ENCODE measurements at regions not wholly inside any gene's neighbourhood (a gene's known extent, or its start where the extent isn't known, plus 50 kb on each side); places are given as distances from the start of the nearest gene placed in this dataset.

DNA sequence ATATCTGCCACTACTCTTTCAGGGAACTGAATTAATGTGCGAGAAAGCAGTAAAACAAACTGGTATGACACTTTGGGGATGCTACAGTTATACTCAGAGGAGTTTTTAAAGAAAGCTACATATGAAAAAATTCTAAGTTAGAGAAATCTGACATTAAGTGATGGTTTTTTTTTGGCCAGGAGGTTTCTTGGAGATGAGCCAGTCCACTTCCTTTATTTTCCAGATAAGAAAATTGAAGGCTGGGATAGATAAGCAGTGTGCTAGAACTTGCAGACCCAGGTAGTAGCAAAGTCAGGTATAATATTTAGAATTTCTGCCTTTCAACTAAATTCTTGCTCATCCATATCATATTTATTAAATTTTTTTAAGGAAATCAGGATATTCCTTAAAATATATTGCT lies 106.8 kb downstream of the FAT4 start:
- no peaks in the 10 kb centered on the region for H3K36me3 ChIP-seq (replicated peaks)
- TF ChIP-seq, protein P1, sequence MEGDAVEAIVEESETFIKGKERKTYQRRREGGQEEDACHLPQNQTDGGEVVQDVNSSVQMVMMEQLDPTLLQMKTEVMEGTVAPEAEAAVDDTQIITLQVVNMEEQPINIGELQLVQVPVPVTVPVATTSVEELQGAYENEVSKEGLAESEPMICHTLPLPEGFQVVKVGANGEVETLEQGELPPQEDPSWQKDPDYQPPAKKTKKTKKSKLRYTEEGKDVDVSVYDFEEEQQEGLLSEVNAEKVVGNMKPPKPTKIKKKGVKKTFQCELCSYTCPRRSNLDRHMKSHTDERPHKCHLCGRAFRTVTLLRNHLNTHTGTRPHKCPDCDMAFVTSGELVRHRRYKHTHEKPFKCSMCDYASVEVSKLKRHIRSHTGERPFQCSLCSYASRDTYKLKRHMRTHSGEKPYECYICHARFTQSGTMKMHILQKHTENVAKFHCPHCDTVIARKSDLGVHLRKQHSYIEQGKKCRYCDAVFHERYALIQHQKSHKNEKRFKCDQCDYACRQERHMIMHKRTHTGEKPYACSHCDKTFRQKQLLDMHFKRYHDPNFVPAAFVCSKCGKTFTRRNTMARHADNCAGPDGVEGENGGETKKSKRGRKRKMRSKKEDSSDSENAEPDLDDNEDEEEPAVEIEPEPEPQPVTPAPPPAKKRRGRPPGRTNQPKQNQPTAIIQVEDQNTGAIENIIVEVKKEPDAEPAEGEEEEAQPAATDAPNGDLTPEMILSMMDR (IDR thresholded peaks at IDR 0.05; ENCODE audit: low read depth, low read length, missing control alignments), result no peak
- DNase-seq, result no peak
- H3K4me3 ChIP-seq (ENCODE audit: low read depth, low read length), result no peak overlapping the region
- in situ Hi-C loops (cut with HindIII; ENCODE audit: low pct_ligation_motif_present, low sequenced_read_pairs), result no loop called here
- no peak overlapping the region for H3K27ac ChIP-seq
- no peaks in the 10 kb centered on the region for H3K27me3 ChIP-seq (replicated peaks)

DNA sequence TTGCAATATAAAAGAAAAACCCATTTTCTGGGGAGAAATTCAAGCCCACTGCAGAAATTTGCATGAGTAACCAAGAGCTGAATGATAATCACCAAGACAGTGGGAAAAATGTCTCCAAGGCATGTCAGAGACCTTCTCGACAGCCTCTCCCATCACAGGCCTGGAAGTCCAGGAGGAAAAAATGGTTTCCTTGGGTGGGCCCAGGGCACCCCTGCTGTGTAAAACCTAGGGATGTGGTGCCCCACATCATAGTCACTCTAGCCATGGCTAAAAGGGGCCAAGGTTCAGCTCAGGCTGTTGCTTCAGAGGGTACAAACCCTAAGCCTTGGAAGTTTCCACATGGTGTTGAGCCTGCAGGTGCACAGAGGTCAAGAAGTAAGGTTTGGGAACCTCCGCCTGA lies 108.4 kb downstream of the FAT4 start:
- DNase-seq, result no peak
- Histone ChIP-seq H3K4me3 (ENCODE audit: low read depth, low read length) (no peak overlapping the region), H3K27me3 (replicated peaks) (no peaks in the 10 kb centered on the region), H3K36me3 (replicated peaks) (no peaks in the 10 kb centered on the region), H3K27ac (no peak overlapping the region)
- TF ChIP-seq, protein P1 (IDR thresholded peaks at IDR 0.05; ENCODE audit: low read depth, low read length, missing control alignments), result no peak
- in situ Hi-C loops (cut with HindIII; ENCODE audit: low pct_ligation_motif_present, low sequenced_read_pairs), result no loop called here

DNA sequence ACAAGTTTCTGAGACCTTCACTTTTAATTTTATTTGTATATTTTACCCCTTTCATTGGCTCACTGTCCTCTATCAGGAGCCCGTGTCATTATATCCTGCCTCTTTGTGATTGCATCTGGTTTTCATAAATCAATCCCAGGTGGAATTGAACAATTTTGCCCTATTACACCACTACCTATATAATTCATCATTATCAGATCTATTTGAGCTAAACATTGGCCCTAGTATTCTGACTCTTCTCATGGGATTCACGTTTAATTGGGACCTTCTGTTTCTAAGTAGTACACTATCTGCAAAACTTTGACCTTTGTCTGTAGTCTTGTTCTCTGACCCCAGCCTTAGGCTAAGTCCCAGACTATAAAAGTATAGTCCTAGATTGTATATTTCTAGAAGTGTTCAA lies 114.1 kb downstream of the FAT4 start:
- in situ Hi-C loops (cut with HindIII; ENCODE audit: low pct_ligation_motif_present, low sequenced_read_pairs), result no loop called here
- Histone ChIP-seq H3K4me3 (ENCODE audit: low read depth, low read length) (no peak overlapping the region), H3K36me3 (replicated peaks) (no peaks in the 10 kb centered on the region), H3K27ac (no peak overlapping the region), H3K27me3 (replicated peaks) (no peaks in the 10 kb centered on the region)
- TF ChIP-seq, protein P1 (IDR thresholded peaks at IDR 0.05; ENCODE audit: low read depth, low read length, missing control alignments), result no peak
- no peak for DNase-seq

DNA sequence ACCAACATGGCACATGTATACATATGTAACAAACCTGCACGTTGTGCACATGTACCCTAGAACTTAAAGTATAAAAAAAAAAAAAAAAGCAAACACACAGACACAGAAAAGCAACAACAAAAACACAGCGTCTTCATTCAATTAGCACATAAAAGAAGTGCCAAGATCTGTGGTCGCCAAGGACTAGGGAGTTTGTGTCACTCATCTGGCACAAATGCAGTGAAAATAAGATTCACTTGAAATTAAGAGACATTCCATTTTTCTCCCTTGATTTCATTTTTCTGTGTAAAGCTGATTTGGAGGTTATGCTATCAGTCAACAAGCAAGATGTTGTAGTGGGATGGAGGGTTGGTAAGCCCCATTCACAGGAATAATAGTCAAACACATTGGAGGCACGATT lies 115.3 kb downstream of the FAT4 start:
- in situ Hi-C loops (cut with HindIII; ENCODE audit: low pct_ligation_motif_present, low sequenced_read_pairs), result no loop called here
- no peaks in the 10 kb centered on the region for H3K27me3 ChIP-seq (replicated peaks)
- TF ChIP-seq, protein P1 (IDR thresholded peaks at IDR 0.05; ENCODE audit: low read depth, low read length, missing control alignments), result no peak

DNA sequence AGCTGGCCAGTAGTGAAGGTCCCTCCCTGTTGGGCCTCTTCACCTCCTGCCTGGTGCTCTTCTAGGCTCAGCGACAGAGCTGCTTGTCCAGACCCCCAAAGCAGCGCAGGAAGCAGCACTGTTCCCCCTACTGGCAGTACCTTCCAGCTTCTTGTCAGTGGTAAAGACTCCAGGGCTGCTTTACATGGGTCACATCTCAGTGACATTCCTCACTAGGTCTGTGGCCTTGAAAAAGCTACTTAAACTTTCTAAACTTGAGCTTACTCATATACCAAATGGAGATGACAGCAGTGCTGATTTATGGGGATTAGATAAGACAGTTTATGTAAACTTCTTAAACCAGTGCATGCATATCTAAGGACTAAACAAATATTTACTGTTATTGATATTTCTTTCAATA lies 117.3 kb downstream of the FAT4 start:
- in situ Hi-C loops (cut with HindIII; ENCODE audit: low pct_ligation_motif_present, low sequenced_read_pairs), result no loop called here
- Histone ChIP-seq H3K27ac (no peak overlapping the region), H3K36me3 (replicated peaks) (no peaks in the 10 kb centered on the region), H3K27me3 (replicated peaks) (no peaks in the 10 kb centered on the region), H3K4me3 (ENCODE audit: low read depth, low read length) (no peak overlapping the region)
- DNase-seq, result peak; percentile 29
- TF ChIP-seq, protein P1 (IDR thresholded peaks at IDR 0.05; ENCODE audit: low read depth, low read length, missing control alignments), result peak; percentile 63

More for the DNA sequence above, 115.3 kb downstream of the FAT4 start:
- Histone ChIP-seq H3K36me3 (replicated peaks) (no peaks in the 10 kb centered on the region), H3K27ac (no peak overlapping the region), H3K4me3 (ENCODE audit: low read depth, low read length) (no peak overlapping the region)
- no peak for DNase-seq

DNA sequence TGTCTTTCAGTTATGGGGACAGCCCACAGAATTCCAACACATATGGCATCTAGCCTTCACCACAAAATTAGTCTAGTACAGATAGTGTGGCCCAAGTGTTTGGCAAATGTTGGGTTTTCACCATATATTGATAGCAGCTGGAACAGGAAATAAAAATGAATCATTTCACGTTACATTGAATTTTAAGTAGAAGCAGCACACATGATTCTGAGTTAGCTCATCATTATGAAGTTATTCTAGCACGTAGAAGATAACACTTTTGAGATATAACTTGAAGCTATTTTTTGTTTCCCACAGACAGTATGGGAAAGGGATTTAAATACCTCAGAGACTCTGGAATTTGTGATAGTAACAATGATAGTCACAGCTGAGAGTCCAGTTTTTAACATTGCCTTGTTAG lies 118.7 kb downstream of the FAT4 start:
- in situ Hi-C loops (cut with HindIII; ENCODE audit: low pct_ligation_motif_present, low sequenced_read_pairs), result no loop called here
- Histone ChIP-seq H3K36me3 (replicated peaks) (no peaks in the 10 kb centered on the region), H3K27me3 (replicated peaks) (no peaks in the 10 kb centered on the region), H3K27ac (peak overlapping the region; percentile 68), H3K4me3 (ENCODE audit: low read depth, low read length) (no peak overlapping the region)
- peak; percentile 74 for DNase-seq
- TF ChIP-seq, protein P1 (IDR thresholded peaks at IDR 0.05; ENCODE audit: low read depth, low read length, missing control alignments), result no peak
